Non-pigmented ciliary epithelial cell (primary cell): ENCODE measurements at regions not wholly inside any gene's neighbourhood (a gene's known extent, or its start where the extent isn't known, plus 50 kb on each side); places are given as distances from the start of the nearest gene placed in this dataset.
"Not testable (repeated sequence)": the region's sequence is repeated elsewhere in the genome, so short reads cannot be mapped to it uniquely, and the experiment has no call there.

ENCODE experiments used
- DNase-seq: peaks from one replicate; pipeline ENCODE4 v3.0.0-alpha.2; 2010; ENCODE audit warnings: low read depth

GRCh38 chr4:103415801-103416200 lies 217.7 kb upstream of the CENPE start:
- DNase-seq: no peak

- not testable (repeated sequence) for DNase-seq
Measured at GRCh38 chr4:103412646-103413045, 214.5 kb upstream of the CENPE start.

GRCh38 chr4:103410386-103410785 lies 212.2 kb upstream of the CENPE start:
- DNase-seq: no peak

- DNase-seq: no peak
Measured at GRCh38 chr4:103405415-103405814, 207.3 kb upstream of the CENPE start.

GRCh38 chr4:103403619-103404018 lies 205.5 kb upstream of the CENPE start:
- DNase-seq: no peak

- DNase-seq: no peak
Measured at GRCh38 chr4:103402198-103402597, 204.1 kb upstream of the CENPE start.

GRCh38 chr4:103400405-103400804 lies 202.3 kb upstream of the CENPE start:
- DNase-seq: peak; percentile 41

- peak; percentile 10 for DNase-seq
Measured at GRCh38 chr4:103397541-103397940, 199.4 kb upstream of the CENPE start.

- DNase-seq: not testable (repeated sequence)
Measured at GRCh38 chr4:103387508-103388011, 189.4 kb upstream of the CENPE start.

GRCh38 chr4:103385565-103385964 lies 187.4 kb upstream of the CENPE start:
- DNase-seq: not testable (repeated sequence)

GRCh38 chr4:103375278-103375677 lies 177.1 kb upstream of the CENPE start:
- peak; percentile 63 for DNase-seq

GRCh38 chr4:103374758-103375157 lies 176.6 kb upstream of the CENPE start:
- DNase-seq: no peak

GRCh38 chr4:103374306-103374705 lies 176.2 kb upstream of the CENPE start:
- DNase-seq: no peak

GRCh38 chr4:103372002-103372558 lies 173.9 kb upstream of the CENPE start:
- no peak for DNase-seq

- no peak for DNase-seq
Measured at GRCh38 chr4:103370336-103370735, 172.2 kb upstream of the CENPE start.

- no peak for DNase-seq
Measured at GRCh38 chr4:103365285-103365684, 167.1 kb upstream of the CENPE start.

- no peak for DNase-seq
Measured at GRCh38 chr4:103364083-103364482, 165.9 kb upstream of the CENPE start.

GRCh38 chr4:103361926-103362325 lies 163.8 kb upstream of the CENPE start:
- no peak for DNase-seq

- DNase-seq: no peak
Measured at GRCh38 chr4:103359900-103360299, 161.8 kb upstream of the CENPE start.

GRCh38 chr4:103354006-103354405 lies 155.9 kb upstream of the CENPE start:
- no peak for DNase-seq

- no peak for DNase-seq
Measured at GRCh38 chr4:103329642-103330041, 131.5 kb upstream of the CENPE start.

GRCh38 chr4:103324811-103325210 lies 126.7 kb upstream of the CENPE start:
- no peak for DNase-seq

- no peak for DNase-seq
Measured at GRCh38 chr4:103318327-103318726, 120.2 kb upstream of the CENPE start.

- no peak for DNase-seq
Measured at GRCh38 chr4:103308248-103308561, 110.1 kb upstream of the CENPE start.
